Central memory CD4-positive, alpha-beta T cell (primary cell): ENCODE measurements at regions not wholly inside any gene's neighbourhood (a gene's known extent, or its start where the extent isn't known, plus 50 kb on each side); places are given as distances from the start of the nearest gene placed in this dataset.

Source experiments
- DNase-seq: peaks from one replicate; pipeline ENCODE4 v3.0.0; 2022

DNA sequence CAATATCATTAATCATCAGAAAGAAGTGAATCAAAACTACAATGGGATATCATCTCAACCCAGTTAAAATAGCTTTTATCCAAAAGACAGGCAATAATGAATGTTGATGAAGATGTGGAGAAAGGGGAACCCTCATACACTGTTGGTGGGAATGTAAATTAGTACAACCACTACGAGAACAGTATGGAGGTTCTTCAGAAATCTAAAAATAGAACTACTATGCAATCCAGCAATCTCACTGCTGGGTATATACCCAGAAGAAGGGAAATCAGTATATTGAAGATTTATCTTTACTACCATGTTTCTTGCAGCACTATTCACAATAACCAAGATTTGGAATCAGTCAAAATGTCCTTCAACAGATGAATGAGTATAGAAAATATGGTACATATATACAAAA is 189.8 kb downstream of the HHIPL2 start:
- no peak for DNase-seq

- no peak for DNase-seq
Observed at GRCh38 chr1:222357252-222357651, 190.7 kb downstream of the HHIPL2 start.

GRCh38 chr1:222347627-222348026 is 200.3 kb downstream of the HHIPL2 start:
- no peak for DNase-seq

DNA sequence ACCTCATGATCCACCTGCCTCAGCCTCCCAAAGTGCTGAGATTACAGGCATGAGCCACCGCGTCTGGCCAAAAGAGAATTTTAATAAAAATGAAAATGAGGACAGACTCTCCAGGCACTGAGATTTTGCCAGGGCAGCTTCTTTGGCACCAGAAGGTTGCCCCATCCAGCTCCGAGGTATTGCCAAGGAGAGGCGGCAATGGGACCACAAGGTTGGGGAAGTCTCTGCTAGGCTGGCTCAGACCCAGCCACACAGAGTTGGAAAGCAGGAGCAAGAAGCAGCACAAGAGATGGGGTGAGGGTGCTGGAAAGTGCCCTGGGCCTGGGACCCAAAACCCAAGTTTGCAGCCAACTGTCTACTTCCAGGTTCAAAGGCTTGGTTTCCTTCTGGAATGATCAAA is 200.9 kb downstream of the HHIPL2 start:
- no peak for DNase-seq

DNA sequence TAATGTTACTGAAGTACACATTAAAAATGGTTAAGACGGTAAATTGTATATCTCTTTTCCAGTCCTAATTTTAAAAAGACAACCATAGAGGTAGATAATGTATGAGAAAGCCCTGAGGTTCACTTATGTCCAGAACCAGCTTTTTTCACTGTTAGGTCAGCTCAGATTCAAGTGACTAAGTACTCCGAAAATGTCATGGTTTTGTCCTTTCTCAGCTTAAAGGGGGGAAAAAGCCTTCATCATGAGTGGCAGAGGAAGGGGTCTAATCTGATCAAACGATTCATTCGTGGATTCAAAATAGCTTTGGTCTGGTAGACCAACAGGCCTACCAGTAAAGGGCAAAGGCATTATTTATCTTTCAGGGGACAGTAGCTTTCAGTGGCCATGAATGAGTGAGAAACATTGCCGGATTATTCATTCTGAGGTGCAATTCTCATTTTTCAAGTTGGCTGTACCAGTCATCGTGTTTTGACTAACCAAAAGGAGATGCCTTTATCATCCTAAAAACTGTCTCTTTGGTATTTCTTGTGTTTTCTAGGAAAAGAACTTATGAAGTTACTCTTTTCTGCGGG is 208.4 kb downstream of the HHIPL2 start:
- no peak for DNase-seq

GRCh38 chr1:222335586-222335985 is 212.3 kb downstream of the HHIPL2 start:
- DNase-seq, result no peak

DNA sequence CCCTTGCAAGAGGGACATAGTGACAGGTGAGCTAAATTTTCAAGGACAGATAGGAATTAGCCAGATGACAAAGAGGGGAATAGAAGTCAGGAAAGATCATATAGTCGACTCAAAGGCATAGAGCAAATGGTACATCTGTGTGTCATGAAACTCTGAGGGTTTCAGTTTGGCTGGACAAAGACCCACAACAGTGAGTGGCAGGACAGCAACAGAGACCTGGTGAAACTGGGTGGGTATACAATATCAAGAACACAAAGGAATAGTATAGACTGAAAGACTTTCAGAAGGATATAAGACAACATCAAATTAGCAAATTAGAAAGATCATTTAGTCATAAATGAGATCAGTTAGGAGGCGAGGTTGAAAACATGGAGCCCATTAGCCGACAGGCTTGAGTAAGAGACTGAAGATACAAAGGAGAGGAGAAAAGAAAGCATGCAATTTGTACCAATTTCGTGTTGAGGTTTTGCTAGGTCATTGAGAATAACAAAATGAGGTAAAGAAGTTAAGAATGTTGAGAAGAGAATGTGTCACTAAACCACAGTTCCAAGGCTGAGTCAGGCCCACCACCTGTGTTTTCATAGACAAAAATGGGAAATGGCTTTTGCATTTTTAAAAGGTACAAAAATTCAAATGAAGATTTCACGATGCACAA is 213.8 kb downstream of the HHIPL2 start:
- no peak for DNase-seq

DNA sequence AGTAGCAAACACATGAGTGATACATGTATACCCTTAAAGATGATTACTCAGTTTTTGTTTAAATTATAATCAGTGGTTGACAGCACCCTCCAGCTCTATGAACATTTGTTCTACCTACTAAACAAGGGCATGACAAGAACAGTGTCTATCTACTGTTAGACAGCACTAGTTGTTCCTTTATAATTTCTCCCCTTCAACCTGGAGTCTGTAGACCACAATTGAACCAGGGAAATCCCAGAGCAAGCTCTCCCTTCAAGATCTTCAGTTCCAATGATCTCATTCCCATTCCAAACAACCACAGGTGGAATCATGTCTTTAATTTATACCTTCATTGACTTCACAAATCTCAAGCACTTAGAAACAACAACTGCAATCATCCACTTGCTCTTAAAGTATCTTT is 216.1 kb downstream of the HHIPL2 start:
- no peak for DNase-seq

DNA sequence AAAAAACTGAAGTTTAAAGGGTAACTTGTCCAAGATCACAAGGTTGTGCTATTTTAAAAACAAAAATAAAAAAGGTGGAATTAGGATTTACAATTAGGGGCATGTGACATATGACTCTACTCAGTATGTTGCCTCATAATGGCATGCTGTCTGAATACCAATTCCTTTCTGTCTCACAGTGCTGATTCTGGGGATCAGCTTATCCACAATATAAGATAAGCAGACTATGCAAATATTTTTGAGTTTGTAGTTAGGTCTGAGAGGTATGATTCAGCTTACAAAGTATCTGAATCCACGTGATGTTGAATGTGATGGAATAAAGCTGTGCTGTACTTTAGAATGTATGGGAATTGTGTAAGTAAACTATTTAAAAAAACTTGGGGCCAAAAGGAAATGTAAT is 216.6 kb downstream of the HHIPL2 start:
- no peak for DNase-seq

GRCh38 chr1:222329493-222330045 is 218.3 kb downstream of the HHIPL2 start:
- no peak for DNase-seq

DNA sequence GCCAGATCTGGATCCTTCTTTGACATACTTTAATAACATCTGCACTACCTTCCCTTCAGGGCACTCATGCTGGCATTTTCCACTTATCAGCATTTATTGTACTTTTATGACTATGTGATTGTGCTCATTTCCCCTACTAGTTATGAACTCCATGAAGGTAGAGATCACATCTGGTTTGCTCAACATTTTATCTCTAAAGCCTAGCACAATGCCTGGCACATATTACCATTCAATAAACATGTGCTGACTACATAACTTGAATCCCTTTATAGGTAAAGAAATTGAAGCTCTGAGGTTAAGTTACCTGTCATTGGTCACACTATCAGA is 221.2 kb downstream of the HHIPL2 start:
- DNase-seq, result no peak

DNA sequence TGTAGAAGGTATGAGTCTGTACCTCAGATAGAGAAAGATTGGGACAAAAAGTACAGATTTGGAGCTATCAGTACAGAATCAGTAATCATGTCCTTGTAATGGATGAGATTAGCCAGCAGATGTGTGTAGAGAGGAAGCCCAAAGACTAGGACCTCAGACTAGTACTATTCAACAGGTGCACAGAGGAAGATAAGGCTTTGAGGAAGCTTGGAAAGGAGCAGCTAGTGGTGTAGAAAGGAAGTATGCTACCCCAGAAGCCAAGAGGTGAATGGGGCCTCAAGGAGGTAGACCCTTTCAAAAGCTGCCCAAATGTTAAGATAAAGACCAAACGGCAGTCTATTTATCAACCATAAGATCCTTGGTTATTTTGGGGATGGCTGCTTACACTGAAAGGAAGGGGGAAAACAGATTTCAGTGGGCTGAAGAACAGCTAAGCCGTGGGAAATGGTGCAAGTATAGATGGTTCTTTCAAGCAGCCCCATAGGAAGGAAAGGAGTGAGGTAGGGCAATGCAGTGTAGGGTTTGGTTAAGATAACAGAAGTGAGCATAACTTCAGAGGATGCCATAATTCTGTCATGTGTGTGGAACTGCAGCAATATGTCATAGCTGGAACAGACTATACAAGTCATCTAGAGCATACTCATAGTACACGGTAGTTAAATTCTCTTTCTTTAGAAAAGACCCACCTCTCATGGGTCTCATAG is 221.7 kb downstream of the HHIPL2 start:
- no peak for DNase-seq

- DNase-seq, result no peak
Observed at GRCh38 chr1:222325506-222325905, 222.4 kb downstream of the HHIPL2 start.

GRCh38 chr1:222314839-222315238 is 233.1 kb downstream of the HHIPL2 start:
- no peak for DNase-seq

- DNase-seq, result peak; percentile 38
Observed at GRCh38 chr1:222310836-222311235, 237.1 kb downstream of the HHIPL2 start.

GRCh38 chr1:222307621-222308020 is 240.3 kb downstream of the HHIPL2 start:
- DNase-seq, result no peak

DNA sequence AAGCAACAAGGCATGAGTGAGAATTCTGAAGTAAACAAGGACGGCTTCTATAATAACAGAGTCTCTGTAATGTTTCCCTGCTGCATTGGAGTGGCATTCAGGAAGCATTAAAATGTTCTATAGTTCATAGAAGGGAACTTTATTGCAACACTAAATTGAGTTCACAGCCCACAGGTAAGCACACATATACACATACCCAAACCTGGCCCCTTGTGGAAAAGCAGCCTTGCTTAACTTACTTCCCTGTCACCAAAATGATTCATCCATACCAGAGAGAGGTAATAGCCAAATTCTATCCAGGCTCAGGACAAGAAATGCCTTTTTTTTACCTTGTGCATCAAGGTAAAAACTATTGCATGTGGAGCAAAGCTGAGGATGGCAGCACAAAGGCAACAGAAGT is 241.4 kb downstream of the HHIPL2 start:
- DNase-seq, result no peak

- DNase-seq, result no peak
Observed at GRCh38 chr1:222306011-222306410, 241.9 kb downstream of the HHIPL2 start.

- no peak for DNase-seq
Observed at GRCh38 chr1:222301652-222302051, 246.3 kb downstream of the HHIPL2 start.

GRCh38 chr1:222299524-222299923 is 248.4 kb downstream of the HHIPL2 start:
- DNase-seq, result no peak

DNA sequence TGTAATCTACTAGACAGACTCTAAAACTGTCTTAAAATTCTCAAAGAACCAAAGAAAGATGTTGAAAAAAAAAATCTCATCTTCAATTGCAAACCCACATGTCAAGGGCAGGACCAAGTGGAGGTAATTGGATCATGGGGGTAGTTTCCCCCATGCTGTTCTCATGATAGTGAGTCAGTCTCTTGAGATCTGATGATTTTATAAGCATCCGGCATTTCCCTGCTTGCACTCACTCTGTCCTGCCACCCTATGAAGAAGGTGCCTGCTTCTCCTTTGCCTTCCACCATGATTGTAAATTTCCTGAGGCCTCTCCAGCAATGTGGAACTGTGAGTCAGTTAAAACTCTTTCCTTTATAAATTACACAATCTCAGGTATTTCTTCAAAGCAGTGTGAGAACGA is 257.0 kb downstream of the HHIPL2 start:
- no peak for DNase-seq

DNA sequence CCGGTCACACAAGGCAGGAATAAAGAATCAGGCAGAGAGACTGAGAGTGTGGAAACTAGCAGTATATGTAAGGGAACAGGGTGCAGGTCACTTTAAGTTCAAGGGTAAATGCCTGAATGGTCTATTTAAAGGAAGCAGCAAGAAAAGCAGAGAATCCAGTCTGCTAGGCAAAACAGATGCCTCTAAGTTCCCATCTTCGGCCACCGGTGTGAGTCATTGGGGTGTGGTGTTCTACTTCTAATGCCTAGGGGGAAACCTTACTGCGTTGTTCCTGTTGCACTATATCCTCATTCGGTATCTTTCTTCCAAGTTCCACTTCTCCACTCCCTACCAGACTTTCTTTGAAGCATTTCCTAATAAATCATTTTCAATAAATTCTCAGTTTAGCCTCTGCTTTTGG is 259.9 kb downstream of the HHIPL2 start:
- DNase-seq, result no peak

DNA sequence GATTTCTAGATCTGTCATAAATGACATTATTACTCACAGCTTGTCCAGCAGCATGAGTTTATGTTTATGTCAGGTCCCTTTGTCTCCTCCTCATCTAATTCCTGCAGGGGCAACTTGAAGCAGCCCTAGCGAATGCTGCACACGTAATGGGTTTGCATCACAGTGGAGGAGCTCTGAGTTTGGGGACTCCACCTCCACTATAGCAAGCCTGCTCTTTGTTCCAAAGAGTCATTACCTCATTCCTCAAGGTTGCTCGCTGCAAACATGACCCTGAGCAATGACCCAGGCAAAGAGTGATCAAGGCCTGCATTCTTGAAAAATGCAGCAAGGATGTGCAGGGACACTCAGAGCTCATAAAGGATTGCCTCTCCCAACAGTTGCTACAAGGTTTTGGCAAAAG is 261.9 kb downstream of the HHIPL2 start:
- DNase-seq, result no peak

DNA sequence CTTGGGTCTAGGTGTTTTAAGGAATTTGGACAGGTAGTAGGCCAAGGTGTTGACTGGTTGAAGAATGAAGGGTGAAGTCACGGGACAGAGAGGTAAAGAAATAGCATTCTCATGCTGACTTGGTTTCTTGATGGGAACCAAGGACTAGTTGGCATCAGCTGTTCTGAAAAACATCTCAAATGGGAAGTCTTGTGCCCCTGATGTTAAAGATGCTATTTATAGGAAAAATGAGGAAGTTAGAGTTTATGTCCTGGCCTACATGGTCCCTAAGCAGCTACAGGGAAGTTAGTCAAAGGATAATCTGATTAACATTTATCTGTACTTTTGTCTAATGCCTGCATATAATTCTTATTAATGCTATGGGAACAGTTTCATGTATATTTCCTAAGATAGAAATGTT is 262.4 kb downstream of the HHIPL2 start:
- no peak for DNase-seq
